22Rv1 (cell line): ENCODE measurements at regions not wholly inside any gene's neighbourhood (a gene's known extent, or its start where the extent isn't known, plus 50 kb on each side); places are given as distances from the start of the nearest gene placed in this dataset.

Source experiments
- H3K27ac ChIP-seq: fragments of 450-650 bp; 2 replicates; pipeline ENCODE4 v1.5.1; 2017
- CTCF ChIP-seq: fragments of 450-650 bp; IDR thresholded peaks from 2 replicates; pipeline ENCODE4 v1.5.1; 2017; ENCODE audit warnings: mild to moderate bottlenecking
- ZFX ChIP-seq: fragments of 450-650 bp; IDR thresholded peaks from 2 replicates; pipeline ENCODE4 v1.6.1; 2017; ENCODE audit warnings: antibody characterized with exemption, borderline replicate concordance

- H3K27ac ChIP-seq, result no peak overlapping the region
Measured at GRCh38 chr5:25500635-25501034, 855.9 kb upstream of the CDH10 start.

GRCh38 chr5:25489834-25490538 lies 845.2 kb upstream of the CDH10 start:
- TF ChIP-seq ZFX, result no peak
- TF ChIP-seq CTCF, result no peak
- no peak overlapping the region for H3K27ac ChIP-seq

More at GRCh38 chr5:25500635-25501034, 855.9 kb upstream of the CDH10 start:
- no peak for TF ChIP-seq ZFX
- TF ChIP-seq CTCF, result no peak

- TF ChIP-seq CTCF, result no peak
- TF ChIP-seq ZFX, result no peak
- no peak overlapping the region for H3K27ac ChIP-seq
Measured at GRCh38 chr5:25488119-25488518, 843.3 kb upstream of the CDH10 start.

- TF ChIP-seq CTCF (no peak), ZFX (no peak)
- H3K27ac ChIP-seq, result no peak overlapping the region
Measured at GRCh38 chr5:25484391-25484790, 839.6 kb upstream of the CDH10 start.

DNA sequence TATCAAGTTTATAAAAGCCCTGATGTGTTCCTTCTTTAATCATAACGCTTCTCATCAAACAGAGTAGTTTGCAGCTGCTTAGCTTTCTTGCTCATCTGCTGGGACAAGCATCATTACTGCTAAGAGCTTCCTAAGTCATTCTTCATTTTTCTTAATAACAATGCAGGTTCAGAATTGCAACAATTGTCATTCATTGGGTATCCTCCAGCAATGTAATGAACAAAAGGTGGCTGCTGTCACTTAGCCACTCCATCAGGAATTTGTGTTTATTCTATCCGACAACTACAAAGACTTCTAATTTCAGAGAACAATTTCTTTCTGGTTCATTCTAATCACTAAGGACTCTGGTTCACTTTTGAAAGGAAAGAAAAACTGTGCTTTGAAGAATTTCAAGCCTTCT lies 836.7 kb upstream of the CDH10 start:
- TF ChIP-seq CTCF (no peak), ZFX (no peak)
- no peak overlapping the region for H3K27ac ChIP-seq

- TF ChIP-seq ZFX (no peak), CTCF (no peak)
- no peak overlapping the region for H3K27ac ChIP-seq
Measured at GRCh38 chr5:25459082-25459481, 814.3 kb upstream of the CDH10 start.

- TF ChIP-seq CTCF (no peak), ZFX (no peak)
- H3K27ac ChIP-seq, result no peak overlapping the region
Measured at GRCh38 chr5:25458628-25459027, 813.9 kb upstream of the CDH10 start.
